GM23338 (cell line): ENCODE measurements at regions not wholly inside any gene's neighbourhood (a gene's known extent, or its start where the extent isn't known, plus 50 kb on each side); places are given as distances from the start of the nearest gene placed in this dataset.

Source experiments
- EZH2 ChIP-seq: fragments of 200-600 bp; sonication (generic); IDR thresholded peaks from one replicate; pipeline ENCODE4 v1.8.0; 2017; ENCODE audit warnings: antibody characterized with exemption, mild to moderate bottlenecking, low read depth; ENCODE audit not compliant: unreplicated experiment
- EZH2phosphoT487 ChIP-seq: fragments of 200-600 bp; sonication (generic); IDR thresholded peaks from one replicate; pipeline ENCODE4 v1.8.1; 2018; ENCODE audit warnings: antibody characterized with exemption; ENCODE audit not compliant: unreplicated experiment
- JUNB ChIP-seq: IDR thresholded peaks from one replicate; pipeline ENCODE4 v1.6.1; 2016; ENCODE audit warnings: antibody characterized with exemption; ENCODE audit not compliant: unreplicated experiment
- POLR2AphosphoS5 ChIP-seq: IDR thresholded peaks from 2 replicates; pipeline ENCODE4 v1.6.1; 2016; ENCODE audit warnings: antibody characterized with exemption, low read depth
- ZNF114 ChIP-seq: fragments of 250-450 bp; sonication (Bioruptor Pico); IDR thresholded peaks from 2 replicates; pipeline ENCODE4 v1.5.0; 2020; ENCODE audit warnings: mild to moderate bottlenecking, moderate library complexity
- ZNF331 ChIP-seq: fragments of 250-450 bp; sonication (Bioruptor Pico); IDR thresholded peaks from 2 replicates; pipeline ENCODE4 v1.5.0; 2020; ENCODE audit warnings: low read depth, mild to moderate bottlenecking, moderate library complexity
- TF ChIP-seq, protein P1 (sequence below), 2 experiments: fragments of 200-600 bp in 1 of 2; sonication (generic) in 1 of 2; conservative IDR thresholded peaks; 2 replicates each; pipeline versions ENCODE4 v1.5.1 to v1.6.1; 2016 to 2017; ENCODE audit warnings: antibody characterized with exemption in 2 of 2, low read depth in 2 of 2, mild to moderate bottlenecking in 2 of 2, moderate library complexity in 1 of 2
- TF ChIP-seq, protein P2 (sequence below): fragments of 250-450 bp; sonication (Bioruptor Pico); IDR thresholded peaks from 2 replicates; pipeline ENCODE4 v1.5.0; 2020; ENCODE audit warnings: mild to moderate bottlenecking, moderate library complexity

DNA sequence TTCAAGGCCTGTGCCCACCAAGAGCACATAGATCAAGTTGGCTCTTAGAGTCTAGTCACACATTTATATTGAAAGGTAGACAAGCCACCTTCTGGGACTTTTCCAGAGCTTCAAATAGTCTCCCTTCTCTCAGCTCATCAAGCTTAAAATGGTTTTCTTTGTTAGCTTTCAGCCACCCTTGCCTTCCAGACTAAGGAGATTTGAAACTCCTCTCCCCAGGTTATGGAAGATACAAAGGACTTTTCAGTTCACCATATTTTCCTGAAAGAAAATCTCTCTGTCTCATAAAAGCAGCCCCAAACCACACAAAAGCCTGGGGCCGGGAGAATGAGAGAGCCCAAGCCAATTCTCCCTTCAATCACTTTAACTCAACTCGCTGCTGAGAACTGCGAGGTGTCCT is 134.1 kb downstream of the ZC3H11B start:
- TF ChIP-seq POLR2AphosphoS5, result no peak
- TF ChIP-seq, protein P1, sequence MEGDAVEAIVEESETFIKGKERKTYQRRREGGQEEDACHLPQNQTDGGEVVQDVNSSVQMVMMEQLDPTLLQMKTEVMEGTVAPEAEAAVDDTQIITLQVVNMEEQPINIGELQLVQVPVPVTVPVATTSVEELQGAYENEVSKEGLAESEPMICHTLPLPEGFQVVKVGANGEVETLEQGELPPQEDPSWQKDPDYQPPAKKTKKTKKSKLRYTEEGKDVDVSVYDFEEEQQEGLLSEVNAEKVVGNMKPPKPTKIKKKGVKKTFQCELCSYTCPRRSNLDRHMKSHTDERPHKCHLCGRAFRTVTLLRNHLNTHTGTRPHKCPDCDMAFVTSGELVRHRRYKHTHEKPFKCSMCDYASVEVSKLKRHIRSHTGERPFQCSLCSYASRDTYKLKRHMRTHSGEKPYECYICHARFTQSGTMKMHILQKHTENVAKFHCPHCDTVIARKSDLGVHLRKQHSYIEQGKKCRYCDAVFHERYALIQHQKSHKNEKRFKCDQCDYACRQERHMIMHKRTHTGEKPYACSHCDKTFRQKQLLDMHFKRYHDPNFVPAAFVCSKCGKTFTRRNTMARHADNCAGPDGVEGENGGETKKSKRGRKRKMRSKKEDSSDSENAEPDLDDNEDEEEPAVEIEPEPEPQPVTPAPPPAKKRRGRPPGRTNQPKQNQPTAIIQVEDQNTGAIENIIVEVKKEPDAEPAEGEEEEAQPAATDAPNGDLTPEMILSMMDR (conservative IDR thresholded peaks at IDR 0.05; ENCODE audit: low read depth in 2 of 2), result no peak
- no peak for TF ChIP-seq ZNF114 (CRISPR knock-in tag)
- no peak for TF ChIP-seq ZNF331 (CRISPR knock-in tag)
- TF ChIP-seq EZH2phosphoT487, result no peak
- no peak for TF ChIP-seq EZH2
- TF ChIP-seq, protein P2, sequence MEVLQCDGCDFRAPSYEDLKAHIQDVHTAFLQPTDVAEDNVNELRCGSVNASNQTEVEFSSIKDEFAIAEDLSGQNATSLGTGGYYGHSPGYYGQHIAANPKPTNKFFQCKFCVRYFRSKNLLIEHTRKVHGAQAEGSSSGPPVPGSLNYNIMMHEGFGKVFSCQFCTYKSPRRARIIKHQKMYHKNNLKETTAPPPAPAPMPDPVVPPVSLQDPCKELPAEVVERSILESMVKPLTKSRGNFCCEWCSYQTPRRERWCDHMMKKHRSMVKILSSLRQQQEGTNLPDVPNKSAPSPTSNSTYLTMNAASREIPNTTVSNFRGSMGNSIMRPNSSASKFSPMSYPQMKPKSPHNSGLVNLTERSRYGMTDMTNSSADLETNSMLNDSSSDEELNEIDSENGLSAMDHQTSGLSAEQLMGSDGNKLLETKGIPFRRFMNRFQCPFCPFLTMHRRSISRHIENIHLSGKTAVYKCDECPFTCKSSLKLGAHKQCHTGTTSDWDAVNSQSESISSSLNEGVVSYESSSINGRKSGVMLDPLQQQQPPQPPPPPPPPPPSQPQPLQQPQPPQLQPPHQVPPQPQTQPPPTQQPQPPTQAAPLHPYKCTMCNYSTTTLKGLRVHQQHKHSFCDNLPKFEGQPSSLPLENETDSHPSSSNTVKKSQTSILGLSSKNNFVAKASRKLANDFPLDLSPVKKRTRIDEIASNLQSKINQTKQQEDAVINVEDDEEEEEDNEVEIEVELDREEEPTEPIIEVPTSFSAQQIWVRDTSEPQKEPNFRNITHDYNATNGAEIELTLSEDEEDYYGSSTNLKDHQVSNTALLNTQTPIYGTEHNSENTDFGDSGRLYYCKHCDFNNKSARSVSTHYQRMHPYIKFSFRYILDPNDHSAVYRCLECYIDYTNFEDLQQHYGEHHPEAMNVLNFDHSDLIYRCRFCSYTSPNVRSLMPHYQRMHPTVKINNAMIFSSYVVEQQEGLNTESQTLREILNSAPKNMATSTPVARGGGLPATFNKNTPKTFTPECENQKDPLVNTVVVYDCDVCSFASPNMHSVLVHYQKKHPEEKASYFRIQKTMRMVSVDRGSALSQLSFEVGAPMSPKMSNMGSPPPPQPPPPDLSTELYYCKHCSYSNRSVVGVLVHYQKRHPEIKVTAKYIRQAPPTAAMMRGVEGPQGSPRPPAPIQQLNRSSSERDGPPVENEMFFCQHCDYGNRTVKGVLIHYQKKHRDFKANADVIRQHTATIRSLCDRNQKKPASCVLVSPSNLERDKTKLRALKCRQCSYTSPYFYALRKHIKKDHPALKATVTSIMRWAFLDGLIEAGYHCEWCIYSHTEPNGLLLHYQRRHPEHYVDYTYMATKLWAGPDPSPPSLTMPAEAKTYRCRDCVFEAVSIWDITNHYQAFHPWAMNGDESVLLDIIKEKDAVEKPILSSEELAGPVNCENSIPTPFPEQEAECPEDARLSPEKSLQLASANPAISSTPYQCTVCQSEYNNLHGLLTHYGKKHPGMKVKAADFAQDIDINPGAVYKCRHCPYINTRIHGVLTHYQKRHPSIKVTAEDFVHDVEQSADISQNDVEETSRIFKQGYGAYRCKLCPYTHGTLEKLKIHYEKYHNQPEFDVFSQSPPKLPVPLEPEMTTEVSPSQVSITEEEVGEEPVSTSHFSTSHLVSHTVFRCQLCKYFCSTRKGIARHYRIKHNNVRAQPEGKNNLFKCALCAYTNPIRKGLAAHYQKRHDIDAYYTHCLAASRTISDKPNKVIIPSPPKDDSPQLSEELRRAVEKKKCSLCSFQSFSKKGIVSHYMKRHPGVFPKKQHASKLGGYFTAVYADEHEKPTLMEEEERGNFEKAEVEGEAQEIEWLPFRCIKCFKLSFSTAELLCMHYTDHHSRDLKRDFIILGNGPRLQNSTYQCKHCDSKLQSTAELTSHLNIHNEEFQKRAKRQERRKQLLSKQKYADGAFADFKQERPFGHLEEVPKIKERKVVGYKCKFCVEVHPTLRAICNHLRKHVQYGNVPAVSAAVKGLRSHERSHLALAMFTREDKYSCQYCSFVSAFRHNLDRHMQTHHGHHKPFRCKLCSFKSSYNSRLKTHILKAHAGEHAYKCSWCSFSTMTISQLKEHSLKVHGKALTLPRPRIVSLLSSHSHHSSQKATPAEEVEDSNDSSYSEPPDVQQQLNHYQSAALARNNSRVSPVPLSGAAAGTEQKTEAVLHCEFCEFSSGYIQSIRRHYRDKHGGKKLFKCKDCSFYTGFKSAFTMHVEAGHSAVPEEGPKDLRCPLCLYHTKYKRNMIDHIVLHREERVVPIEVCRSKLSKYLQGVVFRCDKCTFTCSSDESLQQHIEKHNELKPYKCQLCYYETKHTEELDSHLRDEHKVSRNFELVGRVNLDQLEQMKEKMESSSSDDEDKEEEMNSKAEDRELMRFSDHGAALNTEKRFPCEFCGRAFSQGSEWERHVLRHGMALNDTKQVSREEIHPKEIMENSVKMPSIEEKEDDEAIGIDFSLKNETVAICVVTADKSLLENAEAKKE (CRISPR knock-in tag), result no peak
- no peak for TF ChIP-seq JUNB
